Kidney epithelial cell (primary cell): ENCODE measurements at regions not wholly inside any gene's neighbourhood (a gene's known extent, or its start where the extent isn't known, plus 50 kb on each side); places are given as distances from the start of the nearest gene placed in this dataset.

Experiments used
- DNase-seq: peaks from one replicate; pipeline ENCODE4 v3.0.0-alpha.2; 2010; ENCODE audit warnings: low read depth
- H3K27me3 ChIP-seq: 2 replicates; pipeline ENCODE4 v1.6.0; 2011; ENCODE audit warnings: low read length; ENCODE audit not compliant: control insufficient read depth, insufficient read depth
- H3K36me3 ChIP-seq: 2 replicates; pipeline ENCODE4 v1.5.1; 2011; ENCODE audit warnings: low read length; ENCODE audit not compliant: control insufficient read depth, insufficient read depth
- H3K4me3 ChIP-seq: 2 replicates; pipeline ENCODE4 v1.5.1; 2011; ENCODE audit warnings: low read depth, mild to moderate bottlenecking, control low read depth, low read length
- TF ChIP-seq, protein P1 (sequence below): IDR thresholded peaks from 2 replicates; pipeline ENCODE4 v1.5.1; 2011; ENCODE audit warnings: mild to moderate bottlenecking, moderate library complexity, low read length, control low read depth, inconsistent platforms; ENCODE audit not compliant: insufficient read depth, poor library complexity, severe bottlenecking

DNA sequence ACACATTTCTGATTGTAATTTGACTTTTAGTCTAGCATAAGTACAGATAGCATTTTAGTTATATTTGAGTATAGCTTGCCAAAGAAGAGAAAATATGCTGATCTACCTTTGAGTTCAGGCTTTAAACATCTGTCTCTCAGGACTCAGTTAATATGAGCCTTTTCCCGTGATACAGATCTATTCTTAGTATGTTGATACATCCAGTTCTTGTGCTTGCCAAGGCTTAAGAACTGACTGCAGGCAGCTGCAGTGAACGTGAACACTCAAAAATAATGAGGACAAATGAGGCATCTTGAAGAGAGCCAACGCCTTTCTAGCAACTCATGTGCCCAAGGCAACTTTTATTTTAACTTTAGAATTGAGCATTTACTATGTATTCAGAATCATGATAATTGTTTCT is 325.5 kb downstream of the SI start:
- Histone ChIP-seq H3K4me3 (no peak overlapping the region), H3K36me3 (no peaks in the 10 kb centered on the region), H3K27me3 (no peaks in the 10 kb centered on the region)
- TF ChIP-seq, protein P1, sequence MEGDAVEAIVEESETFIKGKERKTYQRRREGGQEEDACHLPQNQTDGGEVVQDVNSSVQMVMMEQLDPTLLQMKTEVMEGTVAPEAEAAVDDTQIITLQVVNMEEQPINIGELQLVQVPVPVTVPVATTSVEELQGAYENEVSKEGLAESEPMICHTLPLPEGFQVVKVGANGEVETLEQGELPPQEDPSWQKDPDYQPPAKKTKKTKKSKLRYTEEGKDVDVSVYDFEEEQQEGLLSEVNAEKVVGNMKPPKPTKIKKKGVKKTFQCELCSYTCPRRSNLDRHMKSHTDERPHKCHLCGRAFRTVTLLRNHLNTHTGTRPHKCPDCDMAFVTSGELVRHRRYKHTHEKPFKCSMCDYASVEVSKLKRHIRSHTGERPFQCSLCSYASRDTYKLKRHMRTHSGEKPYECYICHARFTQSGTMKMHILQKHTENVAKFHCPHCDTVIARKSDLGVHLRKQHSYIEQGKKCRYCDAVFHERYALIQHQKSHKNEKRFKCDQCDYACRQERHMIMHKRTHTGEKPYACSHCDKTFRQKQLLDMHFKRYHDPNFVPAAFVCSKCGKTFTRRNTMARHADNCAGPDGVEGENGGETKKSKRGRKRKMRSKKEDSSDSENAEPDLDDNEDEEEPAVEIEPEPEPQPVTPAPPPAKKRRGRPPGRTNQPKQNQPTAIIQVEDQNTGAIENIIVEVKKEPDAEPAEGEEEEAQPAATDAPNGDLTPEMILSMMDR = no peak
- DNase-seq = no peak

DNA sequence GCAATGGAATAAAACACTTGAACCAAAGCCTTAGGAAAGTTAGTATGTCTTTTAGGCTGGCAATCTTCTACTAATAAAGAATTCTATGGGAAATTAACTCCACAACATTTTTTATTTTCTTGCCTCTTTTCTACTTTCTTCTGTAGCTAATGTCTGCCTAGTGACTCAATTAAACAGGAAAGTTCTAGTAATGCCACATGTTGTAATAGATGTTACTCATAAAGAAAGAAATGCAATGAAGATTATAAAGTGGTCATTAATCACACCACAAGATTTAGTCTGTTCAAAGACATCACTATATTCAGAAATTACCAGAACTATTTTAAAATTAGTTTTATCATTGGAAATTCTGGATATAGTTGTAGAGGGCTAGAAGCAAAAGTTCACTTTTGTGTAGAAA is 329.7 kb downstream of the SI start:
- Histone ChIP-seq H3K27me3 (no peaks in the 10 kb centered on the region), H3K4me3 (no peak overlapping the region), H3K36me3 (no peaks in the 10 kb centered on the region)
- TF ChIP-seq, protein P1 = no peak
- DNase-seq = no peak

DNA sequence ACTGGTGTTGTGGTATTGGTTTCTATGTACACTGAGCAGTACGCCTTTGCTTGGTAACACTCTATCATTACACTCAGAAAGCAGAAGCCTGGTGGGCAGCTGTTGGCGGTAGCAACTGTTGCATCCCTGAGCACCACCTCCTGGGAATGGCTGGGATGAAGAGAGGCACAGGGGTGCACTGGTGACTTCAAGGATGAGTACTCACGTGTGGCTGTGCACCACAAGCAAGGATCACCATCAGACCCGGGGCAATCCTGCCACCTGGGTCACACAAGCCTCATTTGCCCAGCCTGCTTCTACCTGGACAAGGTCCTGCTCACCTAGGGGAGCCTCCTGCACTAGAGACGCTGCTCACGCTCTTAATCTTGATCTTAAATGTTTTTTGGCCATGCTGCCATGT is 336.4 kb downstream of the SI start:
- H3K4me3 ChIP-seq = no peak overlapping the region
- TF ChIP-seq, protein P1 = no peak
- no peak for DNase-seq

DNA sequence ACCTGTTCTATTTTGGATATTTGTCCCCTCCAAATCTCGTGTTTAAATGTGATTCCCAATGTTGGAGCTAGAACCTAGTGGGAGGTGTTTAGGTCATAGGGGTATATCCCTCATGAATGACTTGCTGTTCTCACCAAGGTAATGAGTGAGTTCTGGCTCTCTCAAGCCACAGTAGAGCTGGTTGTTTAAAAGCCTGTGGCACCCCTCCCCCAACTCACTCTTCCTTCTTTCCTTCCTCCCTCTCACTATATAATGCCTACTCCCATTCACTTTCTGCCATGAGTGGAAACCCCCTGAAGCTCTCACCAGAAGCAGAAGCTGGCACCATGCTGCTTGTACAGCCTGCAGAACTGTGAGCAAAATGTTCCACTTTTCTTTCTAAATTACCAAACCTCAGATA is 341.1 kb downstream of the SI start:
- TF ChIP-seq, protein P1 = no peak
- DNase-seq = no peak
- Histone ChIP-seq H3K4me3 (no peak overlapping the region), H3K27me3 (no peaks in the 10 kb centered on the region), H3K36me3 (no peaks in the 10 kb centered on the region)

More for the DNA sequence above, 336.4 kb downstream of the SI start:
- Histone ChIP-seq H3K27me3 (no peaks in the 10 kb centered on the region), H3K36me3 (no peaks in the 10 kb centered on the region)

DNA sequence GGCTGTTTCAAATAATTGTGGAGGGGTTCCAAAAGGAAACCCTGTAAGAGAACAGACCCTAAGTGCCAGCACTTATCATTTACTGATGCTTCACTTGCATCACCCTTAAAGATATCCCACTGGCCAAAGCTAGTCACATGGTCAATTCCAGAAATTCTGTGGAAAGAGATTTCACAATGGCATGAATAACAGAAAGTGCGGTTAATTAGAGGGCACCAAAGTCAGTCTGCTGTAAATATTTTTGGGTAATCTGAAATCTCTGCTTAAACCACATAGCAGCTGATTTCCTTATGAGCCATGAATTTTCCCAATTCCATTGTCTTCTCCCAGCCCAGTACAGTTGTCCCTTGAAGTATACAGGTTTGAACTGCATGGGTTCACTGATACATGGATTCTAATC is 346.1 kb downstream of the SI start:
- TF ChIP-seq, protein P1 = no peak
- Histone ChIP-seq H3K27me3 (no peaks in the 10 kb centered on the region), H3K36me3 (no peaks in the 10 kb centered on the region), H3K4me3 (no peak overlapping the region)
- DNase-seq = no peak

DNA sequence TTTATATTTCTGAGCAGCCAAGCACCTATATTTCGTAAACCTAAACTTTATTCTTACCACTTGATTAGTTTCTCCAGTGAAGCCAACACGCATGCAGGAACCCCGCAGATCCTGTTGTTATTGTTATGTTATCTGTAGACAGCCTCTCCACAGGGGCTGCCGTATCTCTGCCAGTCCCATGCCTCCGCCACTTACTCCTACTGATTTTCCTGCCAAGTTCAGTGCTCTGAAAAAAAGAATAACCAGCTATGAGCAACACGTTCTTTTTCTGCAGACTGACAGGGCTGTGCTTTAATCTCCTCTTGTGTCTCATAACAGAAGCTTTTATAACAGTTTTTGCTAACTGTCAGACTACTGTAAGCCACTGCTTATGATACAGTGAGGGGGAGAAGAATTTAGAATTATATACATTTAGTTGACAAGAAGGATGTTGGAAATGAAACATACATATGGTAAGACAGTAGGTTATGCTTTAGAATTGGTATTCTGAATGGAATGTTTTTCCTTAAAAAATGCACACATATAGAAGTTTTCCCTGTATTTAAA is 347.4 kb downstream of the SI start:
- Histone ChIP-seq H3K4me3 (no peak overlapping the region), H3K36me3 (no peaks in the 10 kb centered on the region), H3K27me3 (no peaks in the 10 kb centered on the region)
- DNase-seq = no peak
- TF ChIP-seq, protein P1 = no peak
